ENCODE measurements at regions not wholly inside any gene's neighbourhood (a gene's known extent, or its start where the extent isn't known, plus 50 kb on each side); places are given as distances from the start of the nearest gene placed in this dataset.

- no peak overlapping the region for H3K27ac ChIP-seq
- TF ChIP-seq CTCF (conservative IDR thresholded peaks at IDR 0.05): no peak
Measured at GRCh38 chr21:35332841-35333426, 283.8 kb upstream of the RUNX1 start.

- H3K27ac ChIP-seq: peak overlapping the region; percentile 61
- TF ChIP-seq CTCF (conservative IDR thresholded peaks at IDR 0.05): no peak
Measured at GRCh38 chr21:35329940-35330660, 281.0 kb upstream of the RUNX1 start.

GRCh38 chr21:35328856-35329455, 279.9 kb upstream of the RUNX1 start:
- no peak for TF ChIP-seq CTCF (conservative IDR thresholded peaks at IDR 0.05)
- H3K27ac ChIP-seq: peak overlapping the region; percentile 61

GRCh38 chr21:35326677-35327076, 277.6 kb upstream of the RUNX1 start:
- TF ChIP-seq CTCF (conservative IDR thresholded peaks at IDR 0.05): no peak
- H3K27ac ChIP-seq: peak overlapping the region; percentile 93; the same call in 1 of the 2 replicates

GRCh38 chr21:35325953-35326352, 276.9 kb upstream of the RUNX1 start:
- peak overlapping the region; percentile 93 for H3K27ac ChIP-seq

GRCh38 chr21:35324372-35325220, 275.5 kb upstream of the RUNX1 start:
- TF ChIP-seq CTCF (conservative IDR thresholded peaks at IDR 0.05): no peak; the same call in 1 of the 2 replicates
- H3K27ac ChIP-seq: peak overlapping the region; percentile 93

More at GRCh38 chr21:35325953-35326352, 276.9 kb upstream of the RUNX1 start:
- TF ChIP-seq CTCF (conservative IDR thresholded peaks at IDR 0.05): no peak

- peak overlapping the region; percentile 93 for H3K27ac ChIP-seq
- no peak for TF ChIP-seq CTCF (conservative IDR thresholded peaks at IDR 0.05)
Measured at GRCh38 chr21:35323947-35324346, 274.8 kb upstream of the RUNX1 start.

All from VCaP (cell line).